Stomach smooth muscle (tissue), 2 donors: ENCODE measurements at regions not wholly inside any gene's neighbourhood (a gene's known extent, or its start where the extent isn't known, plus 50 kb on each side); places are given as distances from the start of the nearest gene placed in this dataset.

Experiments
- H3K27ac ChIP-seq: one replicate; pipeline ENCODE4 v1.7.0; 2013; ENCODE audit warnings: mild to moderate bottlenecking, low read length, inconsistent platforms
- H3K27me3 ChIP-seq, 2 donors: one replicate each; pipeline ENCODE4 v1.7.0; 2013; ENCODE audit warnings: low read length in 2 of 2; ENCODE audit not compliant: insufficient read depth in 2 of 2, control insufficient read depth in 1 of 2
- H3K36me3 ChIP-seq, 2 donors: one replicate each; pipeline ENCODE4 v1.7.0; 2013; ENCODE audit warnings: low read length in 2 of 2; ENCODE audit not compliant: control insufficient read depth in 2 of 2, insufficient read depth in 2 of 2
- H3K4me1 ChIP-seq: one replicate; pipeline ENCODE4 v1.7.0; 2013; ENCODE audit warnings: low read length; ENCODE audit not compliant: control insufficient read depth, insufficient read depth
- H3K4me3 ChIP-seq, 2 donors: one replicate each; pipeline ENCODE4 v1.7.0; 2013; ENCODE audit warnings: low read length in 2 of 2
- H3K9ac ChIP-seq, 2 donors: one replicate each; pipeline ENCODE4 v1.7.0; 2013; ENCODE audit warnings: low read length in 2 of 2, mild to moderate bottlenecking in 1 of 2
- H3K9me3 ChIP-seq, 2 donors: one replicate each; pipeline ENCODE4 v1.7.0; 2013; ENCODE audit warnings: low read length in 2 of 2; ENCODE audit not compliant: control insufficient read depth in 2 of 2
- donor health status: healthy.
- donor health status: Pancreatic carcinoma.

DNA sequence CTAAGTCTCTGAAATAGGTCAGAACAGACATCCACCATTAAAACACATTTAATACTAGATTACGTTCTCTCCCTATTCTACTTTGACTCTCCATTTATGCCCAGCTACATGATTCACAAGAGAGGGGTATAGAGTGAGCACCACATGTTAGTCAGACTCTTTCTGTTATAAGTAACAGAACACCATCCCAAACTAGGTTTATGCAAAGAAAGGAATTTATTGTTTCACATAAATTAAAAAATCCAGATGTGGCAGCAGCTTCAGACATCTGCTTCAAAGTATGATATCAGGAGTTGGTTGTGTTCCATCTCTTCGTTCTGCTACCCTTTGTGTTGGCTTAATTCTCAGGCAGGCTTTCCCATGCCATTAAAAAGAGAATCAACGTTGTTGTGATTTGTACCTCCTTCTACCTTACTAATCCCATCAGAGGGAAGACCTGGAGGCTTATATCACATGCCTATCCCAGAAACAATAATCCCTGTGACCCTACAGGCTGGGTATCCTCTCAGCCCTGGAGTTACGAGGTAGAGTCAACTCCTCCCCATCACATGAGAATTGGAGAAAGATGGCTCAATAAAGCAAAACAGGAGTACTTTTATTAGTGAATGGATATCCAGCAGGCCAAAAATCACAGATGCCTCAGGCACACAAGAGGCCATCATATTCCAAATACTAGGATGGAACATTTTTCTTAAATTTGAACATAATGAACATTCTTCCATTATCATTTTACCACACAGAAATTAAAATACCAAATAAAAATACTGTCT lies 163.2 kb downstream of the SLC7A11 start:
- Histone ChIP-seq H3K4me3 (no peak overlapping the region), H3K9ac (no peak overlapping the region), H3K4me1 (no peaks in the 10 kb centered on the region), H3K9me3 (no peaks in the 10 kb centered on the region), H3K36me3 (no peaks in the 10 kb centered on the region), H3K27ac (no peak overlapping the region), H3K27me3 (no peaks in the 10 kb centered on the region)

DNA sequence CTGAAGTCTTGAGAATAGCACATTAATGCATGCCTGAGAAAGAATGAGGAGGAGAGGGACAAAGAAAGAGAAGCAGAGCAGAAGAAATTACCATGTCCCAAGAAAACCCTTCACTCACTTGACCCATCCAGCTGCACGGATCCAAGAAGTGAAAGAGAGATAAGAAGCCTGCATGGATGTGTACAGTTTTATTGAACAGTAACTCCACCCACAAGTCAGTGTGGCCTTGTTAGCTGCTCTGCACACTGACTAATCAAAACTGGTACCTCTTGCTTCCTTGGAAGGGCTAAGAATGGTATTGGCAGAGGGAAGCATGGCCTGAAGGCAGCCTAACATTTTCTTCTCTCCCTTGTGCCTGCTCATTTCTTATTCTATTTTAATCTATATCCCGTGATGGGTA lies 163.9 kb downstream of the SLC7A11 start:
- no peaks in the 10 kb centered on the region for H3K36me3 ChIP-seq
- H3K9ac ChIP-seq = no peak overlapping the region
- H3K4me1 ChIP-seq = no peaks in the 10 kb centered on the region
- H3K27ac ChIP-seq = no peak overlapping the region
- no peak overlapping the region for H3K4me3 ChIP-seq
- H3K27me3 ChIP-seq = no peaks in the 10 kb centered on the region
- no peaks in the 10 kb centered on the region for H3K9me3 ChIP-seq

DNA sequence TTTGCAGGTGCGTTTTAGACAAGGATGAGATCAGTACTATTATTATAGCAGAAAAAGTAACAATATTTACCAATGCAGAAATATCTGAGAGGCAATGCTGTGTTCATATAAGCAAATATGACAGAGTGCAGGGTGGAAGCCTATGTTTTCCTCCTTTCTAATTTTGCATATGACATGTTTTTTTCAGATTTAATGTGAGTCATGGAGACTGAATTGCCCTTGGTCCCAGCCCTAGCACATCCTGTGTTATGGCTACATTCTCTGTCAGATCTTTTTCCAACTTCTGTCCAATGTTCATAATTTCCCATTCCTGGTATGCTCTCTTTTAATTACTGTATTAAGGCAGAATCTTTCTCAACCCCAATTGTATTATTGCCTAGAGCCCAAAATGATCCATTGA lies 165.6 kb downstream of the SLC7A11 start:
- H3K27me3 ChIP-seq = no peaks in the 10 kb centered on the region
- H3K27ac ChIP-seq = no peak overlapping the region
- no peak overlapping the region for H3K4me3 ChIP-seq
- H3K36me3 ChIP-seq = no peaks in the 10 kb centered on the region
- no peaks in the 10 kb centered on the region for H3K4me1 ChIP-seq
- no peak overlapping the region for H3K9ac ChIP-seq
- no peaks in the 10 kb centered on the region for H3K9me3 ChIP-seq

DNA sequence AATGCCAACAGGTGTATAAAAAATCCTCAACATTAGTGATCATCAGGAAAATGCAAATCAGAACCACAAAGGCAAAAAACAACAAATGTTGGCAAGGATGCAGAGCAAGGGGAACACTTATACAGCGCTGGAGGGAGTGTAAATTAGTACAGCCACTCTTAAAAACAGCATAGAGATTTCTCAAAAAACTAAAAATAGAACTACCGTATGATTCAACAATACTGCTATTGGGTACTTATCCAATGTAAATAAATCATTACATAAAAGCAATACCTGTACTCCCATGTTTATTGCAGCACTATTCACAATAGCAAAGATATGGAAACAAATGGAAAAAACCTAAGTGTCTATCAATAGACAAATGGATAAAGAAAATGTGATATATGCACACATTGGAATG lies 171.3 kb downstream of the SLC7A11 start:
- Histone ChIP-seq H3K27ac (no peak overlapping the region), H3K36me3 (no peaks in the 10 kb centered on the region), H3K4me3 (no peak overlapping the region), H3K4me1 (no peaks in the 10 kb centered on the region), H3K9ac (no peak overlapping the region), H3K27me3 (no peaks in the 10 kb centered on the region), H3K9me3 (no peaks in the 10 kb centered on the region)

DNA sequence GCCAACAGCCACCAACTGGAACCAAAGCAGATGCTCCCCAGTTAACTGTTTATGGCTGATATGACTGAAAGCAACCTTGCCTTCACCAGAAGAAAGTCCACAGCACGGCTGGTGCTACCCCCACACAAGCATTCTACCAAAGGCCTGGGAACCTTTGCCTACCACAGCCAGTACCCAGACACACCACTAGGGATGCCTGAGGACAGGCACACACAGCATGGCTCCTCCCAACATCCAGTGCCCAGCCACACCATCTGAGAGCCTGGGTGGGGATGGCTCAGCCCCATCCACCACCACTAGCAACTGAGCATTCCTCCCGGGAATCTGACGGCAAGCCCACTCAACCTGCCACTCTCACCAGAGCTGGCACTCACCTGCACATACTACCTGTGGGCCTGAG lies 178.6 kb downstream of the SLC7A11 start:
- Histone ChIP-seq H3K9me3 (no peaks in the 10 kb centered on the region), H3K9ac (no peak overlapping the region), H3K4me1 (no peaks in the 10 kb centered on the region), H3K27me3 (no peaks in the 10 kb centered on the region), H3K27ac (no peak overlapping the region), H3K4me3 (no peak overlapping the region), H3K36me3 (no peaks in the 10 kb centered on the region)

GRCh38 chr4:138062929-138063328 lies 179.2 kb downstream of the SLC7A11 start:
- Histone ChIP-seq H3K9ac (no peak overlapping the region), H3K36me3 (no peaks in the 10 kb centered on the region), H3K4me3 (no peak overlapping the region), H3K27me3 (no peaks in the 10 kb centered on the region), H3K4me1 (no peaks in the 10 kb centered on the region), H3K27ac (no peak overlapping the region), H3K9me3 (no peaks in the 10 kb centered on the region)

DNA sequence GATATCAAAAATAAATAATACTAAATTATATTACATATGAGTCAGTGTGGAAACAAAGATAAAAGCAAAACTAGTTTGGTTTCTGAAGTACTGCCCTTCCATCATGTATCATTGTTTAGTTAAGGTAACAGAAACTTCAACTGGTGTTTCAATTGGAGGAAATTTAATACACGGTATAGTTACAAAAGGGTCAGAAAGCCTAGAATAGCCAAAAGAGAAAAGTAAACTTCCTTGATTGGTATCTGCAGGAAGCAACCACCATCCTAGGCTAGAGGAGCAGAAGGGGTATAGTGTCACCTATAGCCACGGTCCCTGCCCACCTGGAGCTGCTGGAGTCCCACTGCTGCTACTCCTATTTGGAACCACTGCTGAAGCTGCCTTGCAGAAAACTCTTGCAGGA lies 185.6 kb downstream of the SLC7A11 start:
- H3K27ac ChIP-seq = no peak overlapping the region
- no peak overlapping the region for H3K9ac ChIP-seq
- no peaks in the 10 kb centered on the region for H3K9me3 ChIP-seq
- H3K27me3 ChIP-seq = no peaks in the 10 kb centered on the region
- no peaks in the 10 kb centered on the region for H3K36me3 ChIP-seq
- H3K4me3 ChIP-seq = no peak overlapping the region
- no peaks in the 10 kb centered on the region for H3K4me1 ChIP-seq

DNA sequence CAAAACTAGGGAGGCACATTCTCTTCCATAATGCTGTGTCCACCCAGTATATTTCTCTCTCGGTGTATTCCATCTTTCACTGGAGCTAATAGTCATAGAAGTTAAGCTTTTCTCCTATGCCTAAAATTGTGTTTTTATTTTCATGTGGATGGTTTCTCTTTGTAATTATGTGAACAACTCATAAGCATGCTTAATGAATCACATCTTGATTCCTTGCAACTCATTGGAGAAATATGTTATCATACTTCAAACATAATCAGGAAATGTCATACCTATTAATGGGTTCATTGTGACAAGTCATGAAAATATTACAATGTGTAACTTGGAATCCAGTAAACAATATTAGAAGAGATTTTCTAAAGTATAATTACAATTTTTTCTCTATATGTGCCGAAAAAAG lies 186.3 kb downstream of the SLC7A11 start:
- Histone ChIP-seq H3K36me3 (no peaks in the 10 kb centered on the region), H3K27ac (no peak overlapping the region), H3K27me3 (no peaks in the 10 kb centered on the region), H3K4me1 (no peaks in the 10 kb centered on the region), H3K9me3 (no peaks in the 10 kb centered on the region), H3K4me3 (no peak overlapping the region), H3K9ac (no peak overlapping the region)

GRCh38 chr4:138053641-138054301 lies 188.4 kb downstream of the SLC7A11 start:
- no peak overlapping the region for H3K27ac ChIP-seq
- no peak overlapping the region for H3K4me3 ChIP-seq

GRCh38 chr4:138052806-138053632 lies 189.1 kb downstream of the SLC7A11 start:
- no peaks in the 10 kb centered on the region for H3K27me3 ChIP-seq
- no peak overlapping the region for H3K27ac ChIP-seq
- H3K9ac ChIP-seq = no peak overlapping the region

More at GRCh38 chr4:138053641-138054301, 188.4 kb downstream of the SLC7A11 start:
- H3K36me3 ChIP-seq = no peaks in the 10 kb centered on the region
- H3K9ac ChIP-seq = no peak overlapping the region
- no peaks in the 10 kb centered on the region for H3K27me3 ChIP-seq
- H3K9me3 ChIP-seq = no peaks in the 10 kb centered on the region
- H3K4me1 ChIP-seq = no peaks in the 10 kb centered on the region

More at GRCh38 chr4:138052806-138053632, 189.1 kb downstream of the SLC7A11 start:
- no peaks in the 10 kb centered on the region for H3K4me1 ChIP-seq
- H3K36me3 ChIP-seq = no peaks in the 10 kb centered on the region
- H3K9me3 ChIP-seq = no peaks in the 10 kb centered on the region
- no peak overlapping the region for H3K4me3 ChIP-seq
